HG03066 (cell line): ENCODE measurements at regions not wholly inside any gene's neighbourhood (a gene's known extent, or its start where the extent isn't known, plus 50 kb on each side); places are given as distances from the start of the nearest gene placed in this dataset.
A peak's percentile ranks its signal among the peaks of the same experiment; 100 is the strongest.
"Not testable (repeated sequence)": the region's sequence is repeated elsewhere in the genome, so short reads cannot be mapped to it uniquely, and the experiment has no call there.

ENCODE experiments used
- ATAC-seq: cut with Tn5 transposase; IDR thresholded peaks from one replicate; pipeline ENCODE4 v1.9.1; 2021; ENCODE audit warnings: low read depth; ENCODE audit not compliant: unreplicated experiment

DNA sequence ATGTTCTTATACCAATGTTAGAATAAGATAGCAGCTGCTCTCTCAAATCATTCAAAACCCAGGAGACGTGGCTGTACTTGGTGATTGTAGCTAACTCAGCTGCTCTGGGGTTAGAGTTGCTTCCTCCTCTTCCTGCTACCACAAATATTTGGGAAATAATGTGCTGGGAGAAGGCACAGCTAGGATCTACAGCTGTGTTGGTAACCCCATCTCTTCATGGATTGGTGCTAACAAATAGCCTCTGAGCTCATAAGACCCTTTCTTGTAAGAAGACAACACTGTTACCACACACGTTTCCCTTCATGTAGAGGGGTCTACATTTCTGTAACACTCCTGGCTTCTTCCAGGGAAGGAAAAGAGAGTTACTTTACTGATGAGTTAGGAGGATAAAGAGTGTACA lies 911.0 kb upstream of the CITED2 start:
- ATAC-seq = no peak

DNA sequence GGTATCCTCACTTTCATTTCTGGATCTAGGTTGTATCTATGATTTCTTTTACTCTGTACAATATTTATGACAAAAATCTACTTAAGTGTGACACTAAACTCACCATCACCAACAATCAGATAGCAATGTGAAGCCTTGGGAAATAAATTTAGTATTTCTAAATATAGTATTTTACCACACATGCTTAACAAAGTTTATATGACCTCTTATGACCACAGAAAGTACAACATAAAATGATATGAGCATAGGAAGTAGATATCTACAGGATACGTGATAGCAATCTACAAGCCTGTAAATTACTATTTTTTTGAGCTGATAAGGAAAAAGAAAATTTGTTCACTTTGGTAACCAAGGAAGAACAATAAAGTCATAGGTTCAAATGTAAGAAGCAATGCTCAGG lies 910.4 kb upstream of the CITED2 start:
- no peak for ATAC-seq

DNA sequence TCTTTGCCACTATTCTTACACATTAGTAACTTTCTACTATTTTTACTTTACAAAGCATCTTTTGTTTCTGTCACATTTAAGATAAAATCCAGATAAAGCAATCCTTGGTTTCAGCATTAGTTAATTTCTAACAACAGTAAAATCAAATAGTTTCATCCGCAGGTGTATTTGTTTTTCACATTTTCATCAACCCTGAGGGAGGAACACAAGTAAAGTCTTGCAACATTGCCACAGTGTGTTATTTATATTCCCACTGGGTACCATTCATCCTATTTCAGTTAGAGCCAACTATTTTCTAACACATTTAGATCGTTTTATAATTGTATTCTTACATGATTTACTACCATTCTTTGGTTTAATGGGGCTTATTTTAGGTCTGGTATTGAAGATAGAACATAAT lies 908.7 kb upstream of the CITED2 start:
- no peak for ATAC-seq

DNA sequence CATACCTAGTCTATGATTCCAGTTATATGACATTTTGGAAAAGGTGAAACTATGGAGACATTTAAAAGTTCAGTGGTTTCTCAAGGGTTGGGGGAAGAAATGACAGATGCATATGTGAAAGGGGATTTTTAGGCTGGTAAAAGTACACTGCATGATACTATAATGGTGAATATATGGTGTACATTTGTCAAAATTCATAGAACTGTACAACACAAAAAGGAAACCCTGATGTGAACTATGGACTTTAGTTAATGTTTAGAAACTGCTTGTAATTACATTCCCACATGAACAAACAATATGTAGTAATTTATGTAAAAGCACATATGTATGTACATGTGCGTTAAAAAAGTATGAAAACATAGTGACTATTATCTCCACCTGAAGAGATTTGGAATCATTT lies 907.3 kb upstream of the CITED2 start:
- ATAC-seq = no peak

DNA sequence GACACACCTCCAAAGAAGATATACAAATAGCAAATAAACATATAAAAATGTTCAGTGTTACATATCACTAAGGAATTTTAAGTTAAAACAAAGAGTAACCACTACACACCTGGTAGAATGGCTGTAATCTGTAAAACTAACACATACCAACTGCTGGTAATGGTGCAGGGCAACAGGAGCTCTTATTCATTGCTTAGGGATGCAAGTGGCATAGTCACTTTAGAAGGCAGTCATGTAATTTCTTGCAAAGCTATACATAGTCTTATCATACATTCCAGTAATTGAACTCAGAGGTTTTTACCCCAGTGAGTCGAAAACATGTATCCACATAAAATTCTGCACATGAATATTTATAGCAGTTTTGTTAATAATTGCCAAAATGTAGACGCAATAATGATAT lies 906.8 kb upstream of the CITED2 start:
- no peak for ATAC-seq

DNA sequence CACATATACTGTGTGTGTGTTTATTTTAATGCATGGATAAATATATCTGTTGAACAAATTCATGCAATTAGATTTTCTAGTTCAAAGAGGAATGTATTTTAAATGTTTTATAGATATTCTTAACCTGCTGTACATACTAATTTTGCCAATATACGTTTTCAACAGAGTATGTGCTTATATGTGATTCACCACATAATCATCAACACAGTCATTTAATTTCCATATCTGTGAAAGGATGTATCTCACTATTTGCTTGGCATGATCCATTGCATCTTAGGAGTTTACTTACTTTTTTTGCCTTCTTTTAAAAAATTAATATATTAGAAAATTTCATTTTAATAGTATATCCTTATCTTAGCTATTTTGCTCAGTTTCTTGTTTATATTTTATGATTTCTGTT lies 902.3 kb upstream of the CITED2 start:
- no peak for ATAC-seq

DNA sequence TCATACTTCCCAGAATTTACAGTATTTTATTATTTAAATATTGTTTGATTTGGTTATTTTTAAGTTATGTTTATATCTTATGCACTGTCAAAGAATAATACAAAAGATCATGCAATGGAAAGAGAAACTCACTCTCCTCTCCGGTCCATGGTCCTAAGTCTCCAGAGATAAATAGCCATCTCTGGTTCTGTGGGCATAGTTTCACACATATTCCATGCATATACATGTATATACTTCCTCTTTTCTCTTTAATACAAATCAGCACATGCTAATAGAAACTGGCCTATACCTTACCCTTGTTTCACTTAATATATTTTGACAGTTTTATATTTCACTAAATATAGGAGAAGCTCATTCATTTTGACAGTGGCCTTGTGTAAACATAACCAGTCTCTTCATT lies 901.7 kb upstream of the CITED2 start:
- ATAC-seq = no peak

DNA sequence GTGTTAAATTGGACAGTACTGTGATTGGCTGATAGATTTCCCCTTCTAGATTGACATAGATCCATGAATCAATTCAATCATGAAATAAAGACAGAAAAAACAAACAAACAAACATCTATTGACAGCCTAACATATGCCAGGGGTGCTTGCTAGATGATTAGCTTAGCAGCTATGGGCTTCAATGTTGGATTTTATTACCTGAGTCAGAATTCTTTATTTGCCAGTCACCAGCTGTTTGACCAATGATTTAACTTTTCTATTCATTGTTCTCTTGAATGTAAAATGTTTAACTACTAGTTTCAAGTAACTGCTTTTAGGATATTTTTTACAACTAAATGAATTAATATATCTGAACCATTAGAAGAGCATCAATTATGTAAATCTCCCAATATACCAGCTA lies 901.3 kb upstream of the CITED2 start:
- no peak for ATAC-seq

DNA sequence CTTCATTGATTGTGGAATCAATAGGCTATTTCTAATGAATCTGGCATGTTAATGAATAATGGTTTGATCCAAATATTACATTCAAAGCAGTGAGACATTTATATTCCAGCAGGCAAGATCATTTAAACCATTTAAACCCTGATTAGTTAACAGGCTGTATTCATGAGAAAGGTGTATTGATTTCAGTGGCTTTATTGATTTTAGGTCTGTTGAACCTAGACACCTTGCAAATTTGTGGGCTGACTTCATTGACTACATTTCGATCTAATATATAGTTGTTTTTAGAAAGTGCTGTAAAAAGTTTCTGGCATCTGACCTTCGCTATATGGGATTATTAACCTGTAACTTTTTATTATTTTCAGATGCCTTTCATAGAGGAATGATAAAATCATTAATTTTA lies 900.1 kb upstream of the CITED2 start:
- ATAC-seq = no peak

DNA sequence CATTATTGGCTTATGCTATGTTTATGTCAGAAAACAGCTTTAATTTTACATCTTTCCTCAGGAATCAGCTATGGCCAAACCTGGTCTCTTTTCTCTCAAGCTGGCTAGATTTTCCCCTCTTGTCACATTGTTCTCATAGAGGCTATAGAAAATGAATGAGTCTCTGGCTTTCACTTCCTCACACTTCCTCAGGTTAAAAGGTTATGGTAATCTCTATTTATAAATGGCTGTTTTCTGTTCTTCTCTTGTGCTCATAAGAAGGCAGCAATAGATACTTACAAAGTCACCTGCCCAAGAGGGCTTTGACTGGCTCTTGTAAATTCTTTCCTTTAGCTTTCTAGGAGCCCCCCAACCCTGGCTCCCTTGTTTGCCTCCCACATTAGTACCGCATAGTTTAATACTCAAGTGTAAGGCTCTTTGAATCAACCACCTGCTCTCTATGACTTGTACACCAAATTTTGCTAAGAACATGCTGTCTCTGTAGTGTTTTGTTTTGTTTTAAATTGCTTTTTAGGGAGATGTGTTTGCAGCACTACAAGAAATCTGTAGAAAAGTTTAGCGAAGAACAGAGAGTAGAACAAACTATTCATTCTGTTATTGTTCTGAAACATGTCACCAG lies 897.4 kb upstream of the CITED2 start:
- peak; percentile 100 for ATAC-seq

DNA sequence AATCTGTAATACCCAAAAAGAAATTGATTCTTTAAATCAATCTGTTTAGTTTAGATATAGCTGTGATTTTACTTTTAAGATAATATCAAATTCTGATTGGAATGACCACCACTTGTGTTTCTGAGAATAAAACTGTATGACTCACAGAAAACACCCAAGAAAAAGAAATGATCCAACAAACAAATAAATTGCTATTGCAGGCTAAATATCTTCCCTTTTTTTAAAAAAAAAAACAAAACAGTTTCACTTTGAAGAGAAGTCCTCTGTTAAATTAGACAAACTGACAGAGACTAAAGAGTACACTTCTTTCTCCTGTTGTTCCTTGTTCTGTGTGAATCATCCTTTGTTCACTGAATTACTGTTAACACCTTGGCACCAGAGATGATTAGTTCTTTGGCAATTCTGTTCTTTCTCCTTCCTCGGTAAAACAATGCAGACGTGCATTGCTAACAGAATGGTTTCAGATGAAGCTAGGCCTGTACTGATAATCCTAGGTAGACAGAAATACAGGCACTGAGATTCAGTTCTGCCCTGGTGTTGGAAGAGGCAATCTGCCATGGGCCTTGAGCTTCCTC lies 895.2 kb upstream of the CITED2 start:
- ATAC-seq = no peak

DNA sequence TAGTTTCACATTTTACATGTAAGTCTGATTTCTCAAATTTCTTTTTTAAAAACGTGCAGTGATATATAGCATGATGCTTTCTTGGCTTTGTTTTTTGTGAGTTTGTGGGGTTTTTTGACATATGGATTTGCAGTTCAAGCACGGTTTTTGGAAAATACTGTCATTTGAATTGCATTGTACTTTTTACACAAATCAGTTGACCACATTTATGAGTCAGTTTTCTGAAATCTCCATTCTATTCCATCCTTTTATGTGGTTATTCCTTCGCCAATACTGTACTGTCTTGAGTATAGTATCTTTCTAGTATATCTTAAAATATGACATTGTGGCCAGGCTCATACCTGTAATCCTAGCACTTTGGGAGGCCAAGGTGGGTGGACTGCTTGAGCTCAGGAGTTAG lies 890.0 kb upstream of the CITED2 start:
- no peak for ATAC-seq

DNA sequence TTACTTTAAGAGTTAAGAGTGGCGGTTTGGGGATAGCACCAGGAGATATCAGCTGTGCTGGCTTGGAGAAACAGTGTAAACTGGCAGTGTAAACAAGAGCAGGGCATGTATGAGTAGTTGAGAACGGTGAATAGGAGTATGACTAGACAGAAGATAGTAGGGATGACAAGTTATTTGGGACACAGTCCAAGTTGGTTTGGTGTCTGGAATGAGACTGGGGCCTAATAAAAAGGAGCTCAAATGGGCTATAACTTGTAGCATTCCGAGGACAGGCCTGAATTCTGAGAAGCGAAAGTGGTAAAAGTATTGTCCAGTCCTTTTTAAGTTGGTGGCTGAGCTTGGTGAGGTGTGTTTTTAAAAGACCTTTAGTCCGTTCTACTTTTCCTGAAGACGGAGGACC lies 883.9 kb upstream of the CITED2 start:
- not testable (repeated sequence) for ATAC-seq

DNA sequence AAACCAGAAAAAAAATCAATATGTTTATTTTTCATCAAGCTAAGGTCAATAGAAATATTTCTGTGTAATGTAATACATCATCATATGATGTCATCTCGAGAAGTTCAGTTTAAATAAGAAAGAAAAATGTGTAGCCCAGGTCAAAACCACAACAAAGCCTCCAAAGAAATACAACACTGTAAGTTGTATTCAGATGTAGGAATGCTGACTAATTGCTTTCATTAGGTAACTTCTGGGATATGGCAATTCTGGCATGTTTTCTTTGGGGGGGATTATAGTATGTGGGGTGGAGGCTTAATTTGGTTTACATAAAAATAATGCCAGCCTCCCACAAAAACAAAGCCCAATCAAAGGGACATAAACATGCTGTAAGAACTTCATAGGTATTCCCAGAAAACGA lies 881.8 kb upstream of the CITED2 start:
- no peak for ATAC-seq

DNA sequence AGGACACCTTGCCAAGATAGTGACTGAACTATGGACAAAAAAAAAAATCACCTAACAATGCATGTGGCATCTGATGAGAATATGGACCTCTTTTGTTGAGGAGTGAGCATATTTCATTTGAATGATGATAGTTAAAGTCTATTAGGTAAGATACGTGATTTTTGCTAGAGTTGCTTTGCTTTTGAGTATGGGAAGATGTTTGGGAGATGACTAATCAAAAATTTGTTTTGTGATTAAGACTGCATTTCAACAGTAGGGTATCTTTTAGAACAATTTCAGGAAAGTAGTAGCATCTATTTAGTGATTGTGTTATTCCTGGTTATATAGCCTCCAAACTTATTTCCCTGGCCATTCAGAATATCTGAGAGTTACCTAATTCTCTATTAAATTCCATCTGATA lies 878.6 kb upstream of the CITED2 start:
- no peak for ATAC-seq

DNA sequence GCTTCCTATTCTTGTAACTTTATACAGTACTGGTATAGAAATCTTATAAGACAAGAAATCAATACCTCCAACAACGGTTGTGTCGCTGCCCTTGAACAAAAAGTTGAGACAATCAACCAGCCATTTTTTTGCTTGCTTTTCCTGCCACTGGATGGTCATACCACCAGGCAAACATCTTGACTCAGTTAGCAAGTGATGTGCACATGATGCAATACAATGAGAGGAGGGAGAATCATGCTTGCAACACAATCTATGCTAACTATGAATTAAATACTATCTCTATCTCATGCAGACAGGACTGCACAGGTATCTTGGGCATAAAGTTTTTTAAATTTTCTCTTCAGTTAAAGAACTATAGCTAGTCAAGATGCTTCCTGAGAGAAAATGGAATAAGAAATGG lies 877.7 kb upstream of the CITED2 start:
- no peak for ATAC-seq

DNA sequence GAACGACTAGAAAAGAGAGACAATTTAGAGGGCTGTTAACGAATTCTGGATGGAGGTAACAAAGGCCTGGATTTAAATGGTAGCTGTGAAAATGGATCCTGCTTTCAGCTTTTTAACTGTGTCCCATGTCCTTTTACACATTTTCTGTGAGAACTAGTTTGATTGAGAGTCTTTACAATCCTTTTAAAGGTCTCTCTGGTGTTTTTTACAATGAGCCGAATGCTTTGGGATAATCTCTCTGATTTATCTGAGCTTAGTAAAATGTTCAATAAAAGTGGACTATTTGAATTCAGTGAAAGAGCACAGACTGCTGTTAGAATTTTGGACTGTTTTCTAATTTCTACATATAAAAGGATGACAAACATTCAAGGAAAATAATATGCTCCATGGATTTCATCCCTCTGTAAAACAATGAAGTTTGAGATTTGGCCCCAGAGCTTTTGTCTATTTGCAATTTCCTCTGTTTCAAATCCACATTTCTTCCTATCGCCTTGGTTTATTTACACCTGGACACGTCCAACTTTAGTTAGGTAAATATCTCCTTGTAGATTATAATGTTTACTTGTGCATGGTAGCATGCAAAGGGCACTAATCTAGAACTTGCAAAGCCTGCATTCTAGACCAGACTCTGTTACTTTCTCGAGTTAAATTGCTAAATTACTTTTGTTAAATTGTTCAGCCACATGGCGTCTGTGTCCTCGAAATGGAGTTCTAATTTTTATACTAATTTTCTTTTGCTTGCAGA lies 871.0 kb upstream of the CITED2 start:
- no peak for ATAC-seq

DNA sequence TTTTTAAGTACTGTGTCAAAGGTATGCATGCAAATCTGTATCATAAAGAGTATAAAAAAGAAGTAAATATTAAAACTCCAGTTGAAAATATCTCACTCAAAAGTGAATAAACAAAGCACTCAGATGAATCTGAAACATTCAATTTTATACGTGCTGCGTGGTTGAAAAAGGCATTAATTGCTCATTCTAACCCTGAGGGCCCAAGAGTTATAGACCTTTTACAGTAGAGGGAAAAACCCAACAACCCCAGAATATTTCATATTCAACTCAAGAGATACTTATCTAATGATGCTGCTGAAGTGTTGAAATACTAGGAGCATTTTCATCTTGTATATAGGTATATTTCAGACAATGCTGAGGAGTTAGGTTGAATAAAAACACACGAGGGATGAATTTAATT lies 862.8 kb upstream of the CITED2 start:
- ATAC-seq = no peak

DNA sequence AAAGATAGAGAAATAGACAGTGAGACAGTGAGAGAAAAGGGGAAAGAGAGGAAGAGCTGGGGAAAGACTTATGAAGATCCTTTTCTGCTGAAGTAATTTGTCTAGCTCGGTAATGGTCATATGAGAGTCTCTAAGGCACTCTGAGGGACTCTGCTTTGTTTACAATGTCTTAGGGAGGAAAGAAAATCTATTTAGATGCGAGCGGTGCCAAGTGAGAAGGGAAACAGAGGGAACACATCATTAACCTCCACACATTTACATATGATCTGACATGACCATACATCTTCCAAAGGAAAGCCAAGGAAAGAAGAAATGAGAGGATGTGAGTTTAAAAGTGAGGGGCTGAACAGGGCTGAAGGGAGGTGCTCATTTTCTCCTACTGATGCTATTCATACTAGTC lies 862.3 kb upstream of the CITED2 start:
- ATAC-seq = no peak

DNA sequence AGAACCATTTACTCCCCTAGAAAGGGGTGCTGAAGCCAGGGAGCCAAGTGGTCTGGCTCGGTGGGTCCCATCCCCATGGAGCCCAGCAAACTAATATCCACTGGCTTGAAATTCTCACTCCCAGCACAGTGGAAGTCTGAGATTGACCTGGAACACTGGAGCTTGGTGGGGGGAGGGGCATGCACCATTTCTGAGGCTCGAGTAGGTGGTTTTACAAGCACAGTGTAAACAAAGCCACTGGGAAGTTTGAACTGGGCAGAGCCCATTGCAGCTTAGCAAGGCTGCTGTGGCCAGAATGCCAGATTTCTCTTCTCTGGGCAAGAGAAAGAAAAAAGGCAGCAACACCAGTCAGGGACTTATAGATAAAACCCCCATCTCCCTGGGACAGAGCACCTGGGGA lies 855.8 kb upstream of the CITED2 start:
- no peak for ATAC-seq

DNA sequence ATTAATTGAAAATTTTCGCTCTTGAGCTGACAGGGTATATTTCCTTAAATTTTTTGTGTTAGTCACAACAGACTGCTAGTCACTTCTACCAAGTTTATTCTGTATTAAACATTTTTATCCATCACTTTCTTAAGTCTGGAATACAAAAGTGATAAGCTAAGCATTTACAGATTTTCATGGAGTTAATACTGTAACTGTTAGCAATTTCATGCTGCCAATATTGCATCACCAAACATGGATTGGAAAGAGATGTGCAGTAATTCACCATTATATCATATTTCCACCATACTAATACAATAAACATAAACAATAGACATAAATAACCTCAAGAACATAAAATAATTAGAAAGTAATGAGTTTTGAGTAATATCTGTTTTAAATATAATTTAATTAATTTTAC lies 854.0 kb upstream of the CITED2 start:
- no peak for ATAC-seq

DNA sequence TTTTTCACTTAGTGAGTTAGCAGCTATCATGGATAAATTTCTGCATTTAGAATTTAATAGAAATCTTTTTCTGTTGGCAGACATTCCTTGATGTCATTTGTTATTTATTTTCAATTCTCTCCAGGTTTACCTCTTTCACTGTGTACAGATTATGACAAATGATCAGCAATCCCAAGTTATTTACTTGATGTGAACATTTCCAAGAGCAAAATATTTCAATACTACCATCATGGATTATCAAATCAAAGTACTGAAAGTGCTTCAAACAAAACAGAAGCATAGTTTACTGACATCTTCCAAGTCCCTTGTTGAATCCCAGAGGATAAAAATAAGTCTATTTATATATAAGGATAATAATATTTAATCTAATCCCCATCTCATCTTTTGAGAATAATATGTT lies 852.2 kb upstream of the CITED2 start:
- ATAC-seq = no peak
